Naive thymus-derived CD8-positive, alpha-beta T cell (primary cell): ENCODE measurements at regions not wholly inside any gene's neighbourhood (a gene's known extent, or its start where the extent isn't known, plus 50 kb on each side); places are given as distances from the start of the nearest gene placed in this dataset.
A peak's percentile ranks its signal among the peaks of the same experiment; 100 is the strongest.

Source experiments
- ATAC-seq, 2 donors: fragments of 150-1000 bp; cut with Tn5 transposase in 1 of 2; sonication (Bioruptor Pico), chemical (Tn5 transposase) in 1 of 2; 1 replicate in 1 of 2; 2 replicates in 1 of 2; pipeline ENCODE4 v1.10.0; 2021; ENCODE audit warnings: mild to moderate bottlenecking in 2 of 2, moderate library complexity in 2 of 2
- POLR2A ChIA-PET: fragments of 350-600 bp; sonication (Branson Sonifier 250); formaldehyde crosslinking; loops from one replicate; lab custom pipeline; 2021; ENCODE audit warnings: antibody characterized with exemption; lab: Charles Lee
- DNase-seq, 10 donors: peaks; one replicate each; pipeline versions ENCODE4 v3.0.0 to v3.0.0-alpha.2; 2020 to 2022
- H3K27ac Mint-ChIP-seq, 10 donors: one replicate each; pipeline ENCODE4 v1.8.0; 2020 to 2022; ENCODE audit warnings: mild to moderate bottlenecking in 10 of 10, mixed read lengths in 10 of 10, moderate library complexity in 4 of 10, inconsistent platforms in 1 of 10
- H3K27me3 Mint-ChIP-seq, 5 donors: one replicate each; pipeline ENCODE4 v1.8.0; 2021 to 2022; ENCODE audit warnings: mixed read lengths in 5 of 5
- H3K36me3 Mint-ChIP-seq, 3 donors: one replicate each; pipeline ENCODE4 v1.8.0; 2020 to 2022; ENCODE audit warnings: mixed read lengths in 3 of 3, mild to moderate bottlenecking in 2 of 3, inconsistent platforms in 1 of 3
- H3K4me1 Mint-ChIP-seq, 4 donors: one replicate each; pipeline ENCODE4 v1.8.0; 2021 to 2022; ENCODE audit warnings: mixed read lengths in 4 of 4
- H3K4me3 Mint-ChIP-seq, 10 donors: one replicate each; pipeline ENCODE4 v1.8.0; 2020 to 2022; ENCODE audit warnings: mild to moderate bottlenecking in 10 of 10, mixed read lengths in 10 of 10, moderate library complexity in 6 of 10, inconsistent platforms in 1 of 10
- H3K9me3 Mint-ChIP-seq, 9 donors: one replicate each; pipeline ENCODE4 v1.8.0; 2020 to 2022; ENCODE audit warnings: mixed read lengths in 9 of 9, mild to moderate bottlenecking in 3 of 9, inconsistent platforms in 1 of 9, moderate library complexity in 1 of 9

- H3K27ac Mint-ChIP-seq: peak overlapping the region in 1 of 10 donors; percentile 24
- POLR2A ChIA-PET: interaction anchor here (0.7 kb wide), 1 partner anchor 986 kb away, joined by 3 read pairs; no protein-coding TSS in a partner anchor
Observed at GRCh38 chr14:98270201-98270600, 1001.8 kb downstream of the BCL11B start.

GRCh38 chr14:98274596-98274995 is 997.4 kb downstream of the BCL11B start:
- H3K4me1 Mint-ChIP-seq: peaks cover 2 to 13% (median 7%) of the 10 kb centered on the region in 4 donors
- no peaks in the 10 kb centered on the region for H3K27me3 Mint-ChIP-seq
- POLR2A ChIA-PET: no interaction called here
- no peak for DNase-seq
- peaks cover 0 to 13% (median 9%) of the 10 kb centered on the region in 3 donors for H3K36me3 Mint-ChIP-seq
- peaks cover 0 to 18% (median 11%) of the 10 kb centered on the region in 9 donors for H3K9me3 Mint-ChIP-seq
- ATAC-seq: no peak
- H3K4me3 Mint-ChIP-seq: no peak overlapping the region
- peak overlapping the region in 2 of 10 donors; percentile 10 to 39 for H3K27ac Mint-ChIP-seq

More at GRCh38 chr14:98270201-98270600, 1001.8 kb downstream of the BCL11B start:
- DNase-seq (no peak), ATAC-seq (no peak)
- Mint-ChIP-seq H3K4me1 (peaks cover 11 to 27% (median 16%) of the 10 kb centered on the region in 4 donors), H3K27me3 (no peaks in the 10 kb centered on the region), H3K36me3 (peaks cover 0 to 13% (median 9%) of the 10 kb centered on the region in 3 donors), H3K9me3 (peaks cover 0 to 22% (median 11%) of the 10 kb centered on the region in 9 donors), H3K4me3 (no peak overlapping the region)

GRCh38 chr14:98278800-98279199 is 993.2 kb downstream of the BCL11B start:
- DNase-seq: no peak
- H3K27me3 Mint-ChIP-seq: no peaks in the 10 kb centered on the region
- H3K4me1 Mint-ChIP-seq: peaks cover 0 to 12% (median 7%) of the 10 kb centered on the region in 4 donors
- H3K9me3 Mint-ChIP-seq: peaks cover 0 to 13% (median 4%) of the 10 kb centered on the region in 9 donors
- H3K4me3 Mint-ChIP-seq: no peak overlapping the region
- no peak for ATAC-seq
- POLR2A ChIA-PET: no interaction called here
- H3K27ac Mint-ChIP-seq: no peak overlapping the region
- H3K36me3 Mint-ChIP-seq: peaks cover 0 to 8% (median 0%) of the 10 kb centered on the region in 3 donors

GRCh38 chr14:98280436-98280835 is 991.6 kb downstream of the BCL11B start:
- Mint-ChIP-seq H3K9me3 (peaks cover 0 to 13% (median 8%) of the 10 kb centered on the region in 9 donors), H3K27ac (peak overlapping the region in 1 of 10 donors; percentile 19), H3K27me3 (no peaks in the 10 kb centered on the region), H3K36me3 (peaks cover 0 to 8% (median 0%) of the 10 kb centered on the region in 3 donors), H3K4me3 (peak overlapping the region in 1 of 10 donors; percentile 76), H3K4me1 (peaks cover 0 to 18% (median 10%) of the 10 kb centered on the region in 4 donors)
- ATAC-seq (no peak), DNase-seq (no peak)
- POLR2A ChIA-PET: interaction anchor here (0.9 kb wide), 1 partner anchor 11 kb away, joined by 3 read pairs; no protein-coding TSS in a partner anchor

- no peak overlapping the region for H3K4me3 Mint-ChIP-seq
- POLR2A ChIA-PET: interaction anchor here (0.8 kb wide), 1 partner anchor 28 kb away, joined by 3 read pairs; no protein-coding TSS in a partner anchor
- H3K36me3 Mint-ChIP-seq: no peaks in the 10 kb centered on the region
- H3K4me1 Mint-ChIP-seq: peaks cover 2 to 16% (median 10%) of the 10 kb centered on the region in 4 donors
- no peak for DNase-seq
- no peak overlapping the region for H3K27ac Mint-ChIP-seq
- H3K9me3 Mint-ChIP-seq: peaks cover 0 to 7% (median 4%) of the 10 kb centered on the region in 9 donors
- ATAC-seq: no peak
- no peaks in the 10 kb centered on the region for H3K27me3 Mint-ChIP-seq
Observed at GRCh38 chr14:98288825-98289224, 983.2 kb downstream of the BCL11B start.

- ATAC-seq (no peak), DNase-seq (no peak)
- Mint-ChIP-seq H3K27me3 (no peaks in the 10 kb centered on the region), H3K36me3 (no peaks in the 10 kb centered on the region), H3K9me3 (peaks cover 0 to 6% (median 2%) of the 10 kb centered on the region in 9 donors), H3K4me1 (peaks cover 2 to 10% (median 5%) of the 10 kb centered on the region in 4 donors), H3K4me3 (no peak overlapping the region), H3K27ac (peak overlapping the region in 1 of 10 donors; percentile 19)
- POLR2A ChIA-PET: interaction anchor here (0.6 kb wide), 1 partner anchor 27 kb away, joined by 7 read pairs; no protein-coding TSS in a partner anchor
Observed at GRCh38 chr14:98290596-98290995, 981.4 kb downstream of the BCL11B start.

GRCh38 chr14:98292191-98292590 is 979.8 kb downstream of the BCL11B start:
- Mint-ChIP-seq H3K27me3 (no peaks in the 10 kb centered on the region), H3K9me3 (no peaks in the 10 kb centered on the region), H3K27ac (peak overlapping the region in 1 of 10 donors; percentile 8), H3K4me1 (peaks cover 2 to 10% (median 5%) of the 10 kb centered on the region in 4 donors), H3K36me3 (no peaks in the 10 kb centered on the region), H3K4me3 (no peak overlapping the region)
- ATAC-seq (no peak), DNase-seq (no peak)
- POLR2A ChIA-PET: no interaction called here

- no peaks in the 10 kb centered on the region for H3K36me3 Mint-ChIP-seq
- POLR2A ChIA-PET: no interaction called here
- H3K27ac Mint-ChIP-seq: peak overlapping the region in 2 of 10 donors; percentile 46 to 48
- H3K4me3 Mint-ChIP-seq: no peak overlapping the region
- H3K4me1 Mint-ChIP-seq: peaks cover 2 to 14% (median 7%) of the 10 kb centered on the region in 4 donors
- ATAC-seq (no peak), DNase-seq (no peak)
- no peaks in the 10 kb centered on the region for H3K27me3 Mint-ChIP-seq
- H3K9me3 Mint-ChIP-seq: no peaks in the 10 kb centered on the region
Observed at GRCh38 chr14:98293576-98293975, 978.4 kb downstream of the BCL11B start.

- no peak for ATAC-seq
Observed at GRCh38 chr14:98296895-98297294, 975.1 kb downstream of the BCL11B start.

GRCh38 chr14:98297567-98297966 is 974.4 kb downstream of the BCL11B start:
- DNase-seq (no peak), ATAC-seq (no peak)
- Mint-ChIP-seq H3K9me3 (no peaks in the 10 kb centered on the region), H3K4me1 (peaks cover 2 to 37% (median 5%) of the 10 kb centered on the region in 4 donors), H3K27me3 (no peaks in the 10 kb centered on the region), H3K27ac (peak overlapping the region in 1 of 10 donors; percentile 33), H3K36me3 (no peaks in the 10 kb centered on the region), H3K4me3 (no peak overlapping the region)
- POLR2A ChIA-PET: interaction anchor here (0.5 to 0.6 kb wide), 2 partner anchors 102 to 288 kb away, joined by 5 read pairs; no protein-coding TSS in a partner anchor

More at GRCh38 chr14:98296895-98297294, 975.1 kb downstream of the BCL11B start:
- no peak overlapping the region for H3K4me3 Mint-ChIP-seq
- H3K27ac Mint-ChIP-seq: no peak overlapping the region
- no peaks in the 10 kb centered on the region for H3K36me3 Mint-ChIP-seq
- H3K9me3 Mint-ChIP-seq: no peaks in the 10 kb centered on the region
- peaks cover 5 to 41% (median 8%) of the 10 kb centered on the region in 4 donors for H3K4me1 Mint-ChIP-seq
- DNase-seq: no peak
- POLR2A ChIA-PET: interaction anchor here (1.2 kb wide), 1 partner anchor 93 kb away, joined by 3 read pairs; no protein-coding TSS in a partner anchor
- no peaks in the 10 kb centered on the region for H3K27me3 Mint-ChIP-seq

GRCh38 chr14:98298481-98299244 is 973.3 kb downstream of the BCL11B start:
- no peak for ATAC-seq
- DNase-seq: no peak
- no peaks in the 10 kb centered on the region for H3K9me3 Mint-ChIP-seq
- H3K27ac Mint-ChIP-seq: peak overlapping the region in 2 of 10 donors; percentile 35 to 46
- no peak overlapping the region for H3K4me3 Mint-ChIP-seq
- H3K4me1 Mint-ChIP-seq: peaks cover 2 to 37% (median 5%) of the 10 kb centered on the region in 4 donors
- no peaks in the 10 kb centered on the region for H3K36me3 Mint-ChIP-seq
- no peaks in the 10 kb centered on the region for H3K27me3 Mint-ChIP-seq
- POLR2A ChIA-PET: interaction anchor here (0.6 kb wide), 1 partner anchor 100 kb away, joined by 5 read pairs; no protein-coding TSS in a partner anchor

- ATAC-seq (no peak), DNase-seq (no peak)
- H3K27ac Mint-ChIP-seq: peak overlapping the region in 1 of 10 donors; percentile 3
- no peak overlapping the region for H3K4me3 Mint-ChIP-seq
- H3K27me3 Mint-ChIP-seq: no peaks in the 10 kb centered on the region
- H3K4me1 Mint-ChIP-seq: peaks cover 2 to 40% (median 8%) of the 10 kb centered on the region in 4 donors
- POLR2A ChIA-PET: no interaction called here
- H3K36me3 Mint-ChIP-seq: peaks cover 0 to 3% (median 0%) of the 10 kb centered on the region in 3 donors
- peaks cover 0 to 3% (median 0%) of the 10 kb centered on the region in 9 donors for H3K9me3 Mint-ChIP-seq
Observed at GRCh38 chr14:98301681-98302080, 970.3 kb downstream of the BCL11B start.
